HG02678 (cell line): ENCODE measurements at regions not wholly inside any gene's neighbourhood (a gene's known extent, or its start where the extent isn't known, plus 50 kb on each side); places are given as distances from the start of the nearest gene placed in this dataset.

Experiments
- ATAC-seq: cut with Tn5 transposase; IDR thresholded peaks from one replicate; pipeline ENCODE4 v1.9.1; 2021; ENCODE audit warnings: mild to moderate bottlenecking, moderate library complexity; ENCODE audit not compliant: unreplicated experiment

DNA sequence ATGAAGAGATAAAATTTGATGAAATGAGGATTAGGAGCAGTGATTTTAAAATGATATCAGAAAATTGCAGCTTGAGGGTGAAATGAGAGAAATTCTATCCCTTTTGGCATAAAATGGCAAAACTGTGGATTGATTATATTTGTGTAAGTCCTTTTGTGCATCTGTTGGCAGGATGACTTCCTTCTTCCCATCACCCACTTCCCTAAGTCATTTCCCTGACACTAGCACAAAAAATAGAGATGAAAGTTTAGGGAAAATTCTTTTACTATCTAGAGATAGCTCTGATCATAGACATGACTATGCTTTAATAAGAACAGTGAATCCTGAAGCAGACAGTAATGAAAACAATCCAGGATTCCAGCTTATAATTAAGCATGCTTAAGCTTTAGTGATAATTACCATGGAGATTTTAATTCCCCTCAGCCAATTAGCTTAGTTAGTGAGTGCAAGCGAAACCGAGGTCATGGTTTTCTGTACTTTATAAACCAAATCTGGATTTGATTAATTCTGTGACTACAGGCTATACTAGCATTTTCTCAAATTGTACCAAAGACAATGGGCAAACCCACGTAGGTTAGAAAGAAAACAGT lies 163.6 kb upstream of the TARS1 start:
- ATAC-seq, result no peak

GRCh38 chr5:33281431-33281843 lies 159.3 kb upstream of the TARS1 start:
- ATAC-seq, result no peak

GRCh38 chr5:33282157-33282556 lies 158.6 kb upstream of the TARS1 start:
- ATAC-seq, result no peak

DNA sequence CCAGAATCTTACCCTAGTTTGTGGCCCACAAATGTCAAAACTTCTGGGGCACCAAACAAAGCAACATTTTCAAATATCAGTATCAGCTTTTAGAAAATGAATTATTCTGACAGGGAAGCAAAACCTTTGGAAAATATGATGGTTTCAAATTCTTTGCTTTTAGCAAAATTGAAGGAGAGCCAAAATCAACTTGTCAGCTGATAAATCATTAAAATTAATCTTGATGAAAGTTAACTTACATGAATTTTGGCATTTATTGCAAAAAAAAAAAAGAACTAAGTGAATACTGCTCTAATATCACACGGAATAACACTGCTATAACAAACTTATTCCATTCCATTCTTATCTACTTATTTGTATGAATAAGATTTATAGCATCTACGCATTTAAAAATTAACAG lies 158.1 kb upstream of the TARS1 start:
- no peak for ATAC-seq

GRCh38 chr5:33283243-33283642 lies 157.5 kb upstream of the TARS1 start:
- ATAC-seq, result no peak

DNA sequence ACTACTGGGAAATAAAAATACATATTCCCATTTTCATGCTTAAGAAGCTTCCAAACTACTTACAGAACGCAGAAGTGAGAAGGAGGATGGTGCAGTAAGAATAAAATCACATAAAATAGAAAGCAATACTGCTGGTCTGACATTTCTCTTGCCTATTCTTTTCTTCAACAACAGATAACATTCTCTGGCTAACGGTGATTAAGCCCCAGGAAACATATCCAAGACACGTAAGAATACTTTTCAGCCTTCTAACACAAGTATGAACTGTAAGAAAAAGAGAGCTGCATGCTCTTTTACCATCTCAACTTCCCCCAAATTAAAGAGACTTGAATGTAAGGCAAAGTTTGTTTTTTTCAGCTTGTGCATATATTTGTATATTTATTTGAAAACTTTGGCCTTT lies 156.1 kb upstream of the TARS1 start:
- no peak for ATAC-seq

DNA sequence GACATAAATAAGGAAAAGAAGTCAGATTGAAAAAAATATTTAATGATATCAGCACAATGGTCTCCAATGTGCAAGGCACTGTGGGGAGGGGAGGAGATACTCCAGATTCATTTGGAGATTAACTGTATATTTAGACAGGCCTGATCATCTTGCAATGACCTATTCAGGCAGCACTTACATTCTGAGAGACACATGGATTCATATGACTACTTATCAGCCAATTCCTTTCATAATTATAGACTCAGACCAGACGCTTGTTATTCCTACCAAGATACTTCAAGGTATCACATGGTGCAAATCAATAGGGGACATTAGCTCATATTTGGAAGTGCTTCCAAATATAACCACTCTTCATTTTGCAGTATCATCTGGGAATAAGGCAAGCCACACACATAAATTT lies 153.5 kb upstream of the TARS1 start:
- no peak for ATAC-seq

DNA sequence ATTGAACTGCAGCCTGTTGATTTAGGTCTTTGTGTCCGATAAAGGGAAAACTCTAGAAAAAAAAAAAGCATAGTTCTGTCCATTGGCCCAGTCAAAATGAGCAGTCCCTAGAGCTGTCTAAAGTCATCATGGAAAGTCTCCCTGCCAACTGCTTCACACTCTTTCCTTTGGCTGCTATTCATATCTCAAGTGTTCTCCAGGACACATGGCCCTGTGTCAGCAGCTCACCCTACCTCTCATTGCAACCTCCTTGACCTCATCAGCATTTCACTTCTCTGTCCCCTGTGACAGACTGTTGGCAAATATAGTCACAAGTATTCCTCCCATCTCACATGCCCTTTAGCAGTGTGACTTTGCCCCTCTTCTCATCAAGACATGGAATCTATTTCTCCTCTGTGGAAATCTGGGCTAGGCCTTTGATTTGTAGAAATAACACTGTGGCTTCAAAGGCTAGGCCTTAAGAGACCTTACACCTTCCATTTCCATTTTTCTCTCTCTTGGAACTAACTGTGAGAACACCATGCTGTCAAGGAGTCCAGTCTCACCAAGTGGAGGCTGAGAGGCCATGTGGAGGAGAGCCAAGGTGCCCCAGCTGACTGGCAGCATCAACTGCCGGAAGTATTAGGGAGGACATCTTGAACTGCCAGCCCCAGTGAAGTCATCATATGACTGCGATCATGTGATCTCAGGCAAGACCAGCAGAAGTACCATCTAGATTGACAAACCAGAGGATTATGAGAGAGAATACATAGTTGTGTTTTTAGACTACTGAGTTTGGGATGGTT lies 149.4 kb upstream of the TARS1 start:
- ATAC-seq, result no peak

DNA sequence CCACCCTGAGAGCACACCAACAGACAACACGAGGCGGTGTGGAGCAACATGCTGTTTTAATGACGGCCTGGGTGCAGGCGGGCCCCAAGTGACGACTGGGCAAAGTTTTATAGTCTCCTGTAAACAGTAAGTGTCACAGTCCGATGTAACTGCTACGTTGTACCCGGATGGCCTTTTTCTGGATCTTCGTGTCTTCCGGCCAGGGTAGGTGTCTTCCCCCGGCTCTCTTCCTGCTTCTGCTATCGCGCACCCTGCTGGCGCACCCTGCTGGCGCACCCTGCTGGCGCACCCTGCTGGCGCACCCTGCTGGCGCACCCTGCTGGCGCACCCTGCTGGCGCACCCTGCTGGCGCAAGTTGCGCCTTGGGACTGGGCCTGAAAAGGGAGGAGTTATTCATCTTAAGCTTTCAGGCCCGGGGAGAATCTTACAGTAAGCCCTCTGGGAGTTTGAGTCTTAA lies 143.0 kb upstream of the TARS1 start:
- no peak for ATAC-seq

DNA sequence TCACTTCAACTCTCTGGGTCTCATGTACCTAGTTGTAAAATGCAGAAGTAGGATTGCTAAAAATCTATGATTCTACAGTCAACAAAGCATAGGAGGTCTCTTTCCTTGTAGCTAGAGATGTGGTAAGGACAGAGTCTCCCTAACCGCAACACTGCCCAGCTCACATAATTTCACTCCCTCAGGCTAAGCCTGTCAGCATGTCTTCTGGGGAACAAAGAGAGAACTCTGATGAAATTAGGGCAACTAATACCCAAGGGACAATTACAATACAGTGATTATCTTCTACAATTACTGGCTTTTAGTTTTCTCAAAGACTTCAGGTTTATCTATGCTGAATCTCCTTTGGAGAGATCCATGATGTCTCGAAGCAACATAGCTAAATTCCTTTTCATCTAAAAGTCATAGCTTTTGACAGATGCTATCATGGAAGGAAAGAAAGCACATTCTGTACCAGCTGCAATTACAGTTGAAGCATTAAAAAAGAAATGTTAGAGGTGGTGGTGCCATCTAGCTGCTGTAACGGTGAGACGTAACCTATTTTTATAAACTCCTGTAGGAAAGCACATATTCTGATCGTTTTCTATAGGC lies 141.1 kb upstream of the TARS1 start:
- peak; percentile 29 for ATAC-seq

GRCh38 chr5:33300209-33300742 lies 140.5 kb upstream of the TARS1 start:
- ATAC-seq, result peak; percentile 82

DNA sequence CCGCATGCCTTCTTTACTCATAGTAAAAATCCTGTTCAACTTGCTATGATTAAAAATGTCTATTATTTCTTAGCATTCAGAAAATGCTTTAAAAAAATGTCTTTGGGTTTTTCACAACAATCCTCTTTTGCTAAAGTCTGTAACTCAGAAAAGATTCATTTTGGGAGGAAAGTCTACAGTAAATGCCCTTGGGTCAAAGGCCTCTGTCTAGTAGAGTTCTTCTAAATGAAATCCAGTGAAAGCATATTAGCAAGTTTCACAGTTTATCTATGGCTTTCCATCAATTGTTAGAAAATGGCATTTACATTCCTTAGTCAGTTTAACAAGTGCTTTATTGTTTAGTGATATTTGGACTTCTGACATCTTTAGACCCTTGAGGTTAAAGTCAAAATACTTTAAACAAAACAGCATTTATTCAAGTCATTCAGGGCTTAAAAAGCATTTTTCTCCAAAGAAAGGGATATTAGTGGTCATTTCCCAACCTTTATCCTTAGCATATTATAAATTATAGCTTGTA lies 137.1 kb upstream of the TARS1 start:
- no peak for ATAC-seq

DNA sequence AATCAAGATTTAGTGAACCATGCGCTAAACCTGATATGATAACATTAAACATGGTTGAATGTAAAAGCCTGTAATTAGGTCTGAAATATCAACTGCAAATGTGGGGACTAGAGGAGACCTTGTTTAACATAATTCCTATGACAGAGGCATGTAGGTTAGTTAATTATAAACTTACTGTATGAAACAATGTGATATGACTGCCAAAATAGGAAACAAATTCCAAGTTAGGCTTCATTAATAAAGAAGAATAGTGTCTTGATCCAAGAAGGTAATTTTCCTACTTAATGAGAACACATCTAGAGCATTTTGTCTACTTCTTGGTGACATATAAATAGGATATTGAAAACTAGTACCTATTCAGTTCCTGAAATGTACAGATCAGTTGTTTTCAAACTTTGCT lies 136.2 kb upstream of the TARS1 start:
- ATAC-seq, result no peak

DNA sequence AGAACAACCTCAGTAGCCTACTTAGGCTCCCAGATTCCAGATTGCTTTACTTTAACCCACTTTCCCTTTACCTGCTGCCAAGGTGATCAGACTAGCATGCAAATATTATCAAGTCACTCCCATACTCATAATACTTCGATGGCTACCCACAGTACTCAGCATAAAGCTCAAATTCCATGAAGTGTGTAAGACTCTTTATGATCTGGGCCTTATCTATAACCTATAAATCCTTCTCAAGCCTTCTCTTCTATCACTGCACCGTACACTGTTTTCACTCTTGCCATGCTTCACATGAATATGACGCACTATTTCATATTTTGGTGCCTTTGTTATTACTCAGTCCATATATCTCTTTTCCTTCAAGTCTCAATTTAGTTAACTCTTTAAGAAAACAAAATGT lies 135.2 kb upstream of the TARS1 start:
- ATAC-seq, result no peak

DNA sequence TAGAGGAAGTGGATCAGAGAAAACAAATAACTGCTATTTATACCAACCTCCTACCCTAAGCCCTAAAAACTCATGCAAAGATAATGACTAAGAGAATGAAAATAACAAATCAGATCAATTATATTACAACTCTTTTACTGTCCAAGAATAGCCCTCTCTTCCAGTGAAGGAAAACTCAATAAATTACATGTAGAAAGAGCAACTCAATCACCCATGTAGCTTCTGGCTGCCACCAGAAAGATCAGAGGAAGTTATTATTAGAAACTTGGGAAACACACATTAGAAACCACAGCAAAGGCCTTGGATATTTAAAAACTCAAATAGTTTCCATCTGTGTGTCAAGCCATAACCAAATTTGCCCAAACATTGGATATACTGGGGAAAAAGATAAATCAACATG lies 134.0 kb upstream of the TARS1 start:
- no peak for ATAC-seq

- ATAC-seq, result no peak
Observed at GRCh38 chr5:33308586-33308985, 132.2 kb upstream of the TARS1 start.

DNA sequence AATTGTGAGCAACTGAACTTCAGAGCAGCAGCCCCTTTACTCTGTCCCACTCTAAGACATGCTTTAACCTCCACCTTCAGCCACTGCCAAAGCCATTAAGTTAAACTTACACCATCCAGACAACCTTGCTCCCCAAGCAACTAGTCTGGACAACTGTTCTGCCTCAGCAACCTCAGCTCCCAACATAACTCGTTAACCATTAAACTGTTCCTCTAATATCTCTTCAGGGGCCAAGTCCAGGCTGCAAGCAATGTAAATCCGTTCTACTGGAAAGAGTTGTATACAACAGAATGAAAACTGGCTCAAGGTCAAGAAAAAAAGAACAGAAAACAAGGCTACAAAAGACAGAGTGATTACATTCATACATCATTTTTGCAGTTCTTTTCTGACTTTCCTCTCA lies 131.7 kb upstream of the TARS1 start:
- no peak for ATAC-seq

- no peak for ATAC-seq
Observed at GRCh38 chr5:33309536-33310345, 131.0 kb upstream of the TARS1 start.

DNA sequence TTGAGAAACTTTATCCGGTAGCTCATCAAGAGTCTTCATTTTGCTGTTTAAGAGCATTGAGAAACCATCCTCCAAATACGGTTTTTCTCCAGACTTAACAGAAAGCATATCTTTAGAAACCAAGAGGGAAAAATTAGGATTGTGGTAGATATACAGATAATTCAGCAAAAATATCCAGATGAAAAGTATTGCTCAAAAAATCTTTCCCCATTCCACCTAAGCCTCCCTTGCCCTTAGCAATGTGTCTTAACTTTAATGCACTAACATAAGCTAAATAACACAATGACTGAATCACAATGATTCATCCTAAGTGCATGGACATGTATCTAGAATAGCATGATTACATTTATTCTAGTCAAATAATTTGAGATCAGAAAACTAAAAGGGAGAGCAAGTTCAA lies 130.3 kb upstream of the TARS1 start:
- ATAC-seq, result no peak

- no peak for ATAC-seq
Observed at GRCh38 chr5:33311893-33312292, 128.9 kb upstream of the TARS1 start.
